NCI-H2227 treated with DMSO at 0.1 percent for 48 hours (cell line): ENCODE measurements at regions not wholly inside any gene's neighbourhood (a gene's known extent, or its start where the extent isn't known, plus 50 kb on each side); places are given as distances from the start of the nearest gene placed in this dataset.

Experiments
- DNase-seq: peaks from one replicate; lab custom pipeline; 2025; lab: John Stamatoyannopoulos, UW

GRCh38 chr16:54510685-54511221 is 224.2 kb upstream of the IRX3 start:
- no peak for DNase-seq

GRCh38 chr16:54509456-54509855 is 222.9 kb upstream of the IRX3 start:
- DNase-seq = no peak

DNA sequence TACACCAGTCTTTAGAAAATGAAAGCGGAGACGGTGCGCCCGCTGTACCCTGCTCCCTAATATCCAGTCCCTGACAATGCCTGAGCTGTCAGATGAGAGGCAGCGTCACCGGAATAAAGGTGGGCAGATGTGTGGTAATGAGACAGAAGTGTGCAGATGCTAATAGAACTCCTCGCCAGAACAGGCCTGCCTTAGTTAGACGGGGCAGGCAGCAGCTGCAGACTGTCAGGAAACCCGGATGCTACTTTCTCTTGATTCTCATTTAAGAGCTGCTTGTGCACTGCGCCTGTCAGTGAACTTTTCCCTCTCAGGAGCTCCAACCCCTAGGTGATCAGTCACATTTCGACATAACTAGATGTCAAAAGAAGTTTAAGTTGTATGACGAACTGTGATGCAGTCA is 221.8 kb upstream of the IRX3 start:
- DNase-seq = no peak

- DNase-seq = peak; percentile 85
Measured at GRCh38 chr16:54506741-54507500, 220.3 kb upstream of the IRX3 start.

- DNase-seq = no peak
Measured at GRCh38 chr16:54506214-54506580, 219.6 kb upstream of the IRX3 start.

DNA sequence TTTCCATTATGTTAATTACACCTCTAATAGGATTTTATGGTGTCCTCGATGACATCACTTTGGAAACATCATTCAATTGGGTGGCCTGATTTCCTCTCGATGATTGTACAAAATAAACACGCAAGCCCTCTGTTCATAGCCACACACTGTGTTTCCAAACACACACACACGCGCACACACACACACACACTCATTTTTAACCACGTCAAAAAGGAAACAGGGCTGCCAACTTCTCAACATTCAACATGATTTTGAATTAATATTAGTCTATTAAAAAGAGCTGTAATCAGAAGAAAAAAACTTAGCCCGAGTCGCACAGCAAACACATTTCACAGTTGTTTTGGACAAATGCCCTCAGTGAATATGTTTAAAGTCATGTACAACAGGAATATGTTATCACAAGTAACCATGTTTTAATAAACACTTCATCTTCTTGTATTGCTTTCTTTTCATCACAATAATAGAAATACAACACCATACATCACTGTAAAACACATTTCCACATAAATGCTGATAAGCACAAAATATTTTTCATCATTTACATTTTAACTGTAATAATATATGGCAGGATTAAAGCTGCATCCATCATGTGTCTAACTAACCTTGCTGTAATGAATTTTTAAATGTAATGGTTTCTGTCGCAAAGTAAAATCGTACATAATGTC is 219.1 kb upstream of the IRX3 start:
- DNase-seq = no peak

- no peak for DNase-seq
Measured at GRCh38 chr16:54504372-54504771, 217.8 kb upstream of the IRX3 start.

DNA sequence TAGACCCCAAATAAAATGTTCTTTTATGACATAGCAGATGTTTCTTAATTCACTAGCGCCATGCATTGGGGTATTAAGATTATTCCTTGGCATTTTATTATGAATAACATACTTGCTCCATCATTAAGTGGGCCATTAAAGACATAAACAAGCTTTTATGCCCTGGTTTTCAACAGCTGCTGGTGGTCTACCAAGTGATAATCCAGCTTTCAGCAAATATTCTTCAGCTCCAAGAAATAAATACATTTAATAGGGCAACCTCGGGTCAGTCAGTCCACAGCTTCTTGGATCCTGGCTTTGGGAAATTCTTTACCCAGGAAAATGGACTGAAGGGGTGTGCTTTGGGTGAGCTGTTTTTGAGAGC is 217.3 kb upstream of the IRX3 start:
- no peak for DNase-seq

DNA sequence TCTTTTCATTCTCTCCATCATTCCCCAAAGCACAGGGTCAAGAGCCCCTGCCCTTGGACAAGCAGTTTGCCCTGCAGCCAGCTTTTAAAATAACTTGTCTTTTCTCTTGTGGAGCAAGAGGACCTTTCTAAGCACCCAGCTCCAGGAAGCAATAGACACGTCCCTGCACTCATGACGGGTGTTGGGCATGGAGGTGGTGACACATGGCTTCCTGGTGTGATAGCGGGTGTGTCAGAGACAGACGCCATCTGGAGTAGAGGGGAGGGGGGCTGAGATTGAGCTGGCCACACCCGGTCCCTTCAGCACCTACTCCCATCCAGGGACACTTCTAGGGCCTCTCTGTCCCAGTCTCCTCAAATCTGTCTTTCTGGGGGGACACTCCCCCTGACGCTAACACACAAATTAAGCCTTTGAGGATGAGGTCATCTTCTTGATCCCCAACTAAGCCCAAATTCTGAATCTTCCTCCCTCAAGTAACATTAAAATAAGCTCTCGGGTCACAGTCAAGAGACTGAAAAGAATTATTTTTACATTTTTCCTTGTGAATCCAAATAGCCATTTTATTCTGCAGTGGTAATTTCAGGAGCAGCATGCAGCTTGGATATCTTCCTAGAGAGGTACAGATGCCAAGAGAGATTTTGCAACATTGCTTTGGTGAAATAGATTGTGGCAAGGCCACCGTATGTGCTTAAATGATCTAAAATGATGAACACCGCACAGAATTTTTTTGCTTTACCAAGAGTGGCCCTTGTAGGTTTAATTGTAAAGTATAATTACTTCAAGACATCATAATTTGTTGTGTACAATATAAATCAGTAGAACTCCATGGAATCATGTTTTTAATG is 216.6 kb upstream of the IRX3 start:
- DNase-seq = no peak

GRCh38 chr16:54501797-54502196 is 215.2 kb upstream of the IRX3 start:
- DNase-seq = no peak

- DNase-seq = no peak
Measured at GRCh38 chr16:54493594-54493993, 207.0 kb upstream of the IRX3 start.

- no peak for DNase-seq
Measured at GRCh38 chr16:54493061-54493460, 206.5 kb upstream of the IRX3 start.

GRCh38 chr16:54490112-54490488 is 203.5 kb upstream of the IRX3 start:
- DNase-seq = no peak

DNA sequence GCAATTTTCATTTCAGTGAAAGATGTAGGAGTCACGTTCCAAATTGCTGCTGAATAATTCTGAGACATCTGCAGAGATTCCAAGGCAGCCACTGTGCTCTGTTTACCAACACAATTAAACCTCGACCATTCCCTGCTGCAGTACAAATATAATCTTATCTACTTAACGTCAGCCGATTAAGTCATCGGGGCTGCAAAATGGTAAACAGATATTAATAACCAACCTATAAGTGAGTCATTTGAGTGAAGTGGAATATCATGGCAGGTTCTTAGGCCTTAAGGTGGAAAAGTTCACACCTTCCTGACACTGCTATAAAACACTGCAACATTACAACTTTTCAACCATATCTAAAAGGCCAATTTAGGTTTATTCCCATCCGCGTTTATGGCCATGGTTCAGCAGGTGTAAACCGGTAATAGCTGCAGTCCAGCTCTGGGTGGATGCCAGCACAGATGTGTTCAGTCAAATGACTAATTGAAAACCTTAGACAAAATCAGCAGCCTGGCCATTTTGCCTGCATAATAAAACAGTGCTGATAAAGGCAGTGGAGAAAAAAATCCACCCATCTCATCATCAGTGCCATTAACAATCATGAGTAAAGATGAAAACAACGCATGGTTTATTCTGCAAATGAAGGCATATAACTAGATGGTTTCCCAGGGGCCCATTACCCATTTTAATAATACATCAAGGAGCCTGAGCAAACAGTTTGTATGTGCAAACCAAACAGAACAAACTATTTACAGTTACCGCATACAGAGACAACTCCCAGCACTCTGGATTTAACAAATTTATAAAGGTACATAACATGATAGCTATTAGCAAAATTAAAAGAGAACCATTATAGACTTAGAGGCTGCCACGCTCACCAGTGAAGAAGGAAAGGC is 202.9 kb upstream of the IRX3 start:
- no peak for DNase-seq

- no peak for DNase-seq
Measured at GRCh38 chr16:54488729-54489128, 202.1 kb upstream of the IRX3 start.

- DNase-seq = no peak
Measured at GRCh38 chr16:54487933-54488332, 201.3 kb upstream of the IRX3 start.

DNA sequence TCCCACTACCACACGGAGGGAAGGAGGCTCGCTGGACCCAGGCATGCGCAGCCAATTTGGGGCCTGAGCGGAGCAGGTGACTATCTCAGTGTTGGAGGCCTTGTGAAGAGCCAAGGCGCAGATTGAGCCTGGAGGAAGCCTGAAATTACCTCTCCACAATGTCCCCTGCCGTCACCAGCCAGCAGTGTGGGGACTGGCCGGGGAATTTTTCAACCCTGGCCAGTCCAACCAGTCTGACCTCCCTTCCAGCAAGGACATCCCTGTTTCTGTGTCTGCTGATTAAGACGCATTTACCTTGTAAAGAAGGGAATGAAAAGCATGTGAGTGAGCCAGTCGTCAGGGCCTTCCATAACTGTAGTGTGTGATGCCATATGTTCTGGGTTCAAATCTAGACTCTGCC is 198.1 kb upstream of the IRX3 start:
- DNase-seq = no peak

GRCh38 chr16:54482892-54483574 is 196.4 kb upstream of the IRX3 start:
- no peak for DNase-seq

GRCh38 chr16:54480429-54480828 is 193.8 kb upstream of the IRX3 start:
- DNase-seq = no peak

GRCh38 chr16:54479546-54479945 is 193.0 kb upstream of the IRX3 start:
- DNase-seq = no peak

- no peak for DNase-seq
Measured at GRCh38 chr16:54477714-54478113, 191.1 kb upstream of the IRX3 start.
